Hippocampal formation (tissue), 2 donors: ENCODE measurements at regions not wholly inside any gene's neighbourhood (a gene's known extent, or its start where the extent isn't known, plus 50 kb on each side); places are given as distances from the start of the nearest gene placed in this dataset.
"Not testable (repeated sequence)": the region's sequence is repeated elsewhere in the genome, so short reads cannot be mapped to it uniquely, and the experiment has no call there.

ENCODE experiments used
- DNase-seq, 2 donors: peaks; one replicate each; lab custom pipeline; 2025; lab: John Stamatoyannopoulos, UW

DNA sequence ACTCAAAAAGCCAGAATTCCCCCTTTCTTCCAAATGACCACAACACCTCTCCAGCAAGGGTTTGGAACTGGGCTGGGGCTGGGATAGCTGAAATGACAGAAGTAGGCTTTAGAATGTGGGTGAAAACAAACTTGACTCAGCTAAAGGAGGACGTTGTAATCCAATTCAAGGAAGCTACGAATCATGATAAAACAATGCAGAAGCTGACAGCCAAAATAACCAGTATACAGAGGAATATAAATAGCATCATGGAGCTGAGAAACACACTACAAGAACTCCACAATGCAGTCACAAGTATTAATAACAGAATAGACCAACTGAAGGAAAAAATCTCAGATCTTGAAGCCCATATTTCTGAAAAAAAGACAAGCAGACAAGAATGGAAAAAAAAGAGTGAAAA, 95.8 kb upstream of the TET2 start:
- DNase-seq = no peak

DNA sequence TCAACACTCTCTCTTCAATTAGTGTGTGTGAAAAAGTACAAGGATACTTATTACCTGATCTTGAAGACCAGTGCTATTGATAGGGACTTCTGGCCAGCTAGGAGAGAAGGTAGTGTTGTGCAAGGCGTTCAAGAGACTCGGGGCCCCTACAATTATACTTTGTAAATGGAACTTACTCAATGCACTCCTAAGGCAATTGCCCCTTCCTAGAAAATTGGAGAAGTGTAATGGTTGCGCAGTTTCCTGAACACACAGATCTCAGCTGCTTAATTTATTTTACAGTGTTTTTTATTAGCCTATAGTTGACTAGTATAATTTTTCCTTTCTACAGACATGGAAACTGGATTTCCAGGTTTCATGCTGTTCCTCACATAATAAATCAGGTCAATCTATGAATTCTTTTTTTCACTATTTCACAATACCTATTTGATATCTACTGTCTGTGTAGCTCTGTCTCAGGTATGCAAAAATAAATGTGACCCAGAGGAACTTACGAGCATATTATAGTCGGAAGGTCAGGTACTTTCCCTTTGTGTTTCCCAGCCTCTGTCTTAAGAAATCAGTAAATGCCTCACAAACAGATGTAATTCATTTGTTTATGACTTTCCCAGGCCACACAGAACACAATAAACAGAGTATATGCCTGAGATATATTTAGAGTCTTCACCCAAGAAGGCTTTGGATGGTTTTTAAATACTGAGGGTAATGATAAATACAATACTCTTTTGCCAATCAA, 89.1 kb upstream of the TET2 start:
- DNase-seq = peak in 1 of 2 donors; percentile 5

GRCh38 chr4:105058177-105058812, 88.4 kb upstream of the TET2 start:
- DNase-seq = peak in 1 of 2 donors; percentile 29

DNA sequence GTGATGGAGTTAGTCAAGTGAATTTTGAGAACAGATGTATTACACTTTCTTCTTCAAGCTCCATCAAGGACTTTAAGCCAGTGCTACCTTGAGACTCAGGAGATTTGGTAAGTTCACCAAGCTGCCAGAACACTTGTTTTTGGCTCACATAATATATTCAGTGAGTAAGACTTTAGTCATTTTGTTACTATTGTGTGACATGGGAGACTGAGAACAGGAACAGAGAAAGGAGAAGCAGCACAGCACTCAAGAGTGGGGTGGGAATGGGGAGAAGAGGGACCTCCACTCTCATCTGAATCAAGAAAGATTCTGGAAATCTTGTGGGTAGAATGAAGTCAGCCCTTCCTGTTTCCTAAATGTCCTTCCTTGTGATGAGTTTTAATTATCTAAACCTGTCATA, 87.3 kb upstream of the TET2 start:
- no peak for DNase-seq

DNA sequence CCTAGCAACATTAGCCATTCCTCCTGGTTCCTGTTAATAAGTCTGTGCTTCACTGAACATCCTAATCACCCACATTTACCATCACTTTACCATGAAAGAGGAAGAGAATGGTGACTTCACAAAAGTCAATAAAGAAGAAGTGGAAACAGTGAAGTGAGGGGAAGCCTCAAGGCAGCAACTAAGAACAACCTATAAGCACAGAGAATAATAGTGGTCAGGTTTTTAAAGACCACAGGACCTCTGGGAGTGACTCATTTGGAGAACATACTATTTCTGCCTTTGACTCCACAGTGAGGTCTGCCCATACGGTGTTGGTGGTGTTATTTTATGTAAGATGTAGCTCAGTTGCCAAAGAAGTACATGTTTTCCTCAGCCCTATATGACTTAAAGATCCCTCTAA, 86.0 kb upstream of the TET2 start:
- peak in 1 of 2 donors; percentile 28 for DNase-seq

DNA sequence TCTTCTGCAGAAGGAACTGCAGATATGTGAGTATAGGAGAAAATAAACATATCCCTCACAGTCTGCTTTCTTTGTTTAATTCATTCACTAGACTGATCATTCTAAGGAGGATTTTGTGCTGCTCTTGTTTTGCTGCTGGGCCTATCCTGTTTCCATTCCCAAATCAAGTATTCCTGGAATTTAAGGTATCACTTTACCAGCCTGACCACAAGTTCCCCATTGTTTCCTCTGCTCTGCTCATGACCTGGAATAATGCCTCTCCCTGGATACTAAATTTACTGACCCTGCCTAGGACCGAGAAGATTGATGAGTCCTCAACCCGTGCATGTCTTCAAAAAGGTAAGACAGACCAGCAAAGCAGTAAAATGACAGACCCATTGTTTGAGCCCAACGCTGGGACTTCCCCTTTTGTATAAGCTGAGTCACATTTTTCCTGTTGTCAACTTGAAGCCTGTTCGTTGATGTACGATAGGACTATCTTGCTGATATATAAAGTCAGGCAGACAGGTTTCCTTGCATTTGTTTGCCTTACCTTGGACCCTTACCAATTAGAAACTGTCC, 85.5 kb upstream of the TET2 start:
- DNase-seq = peak in 1 of 2 donors; percentile 7

DNA sequence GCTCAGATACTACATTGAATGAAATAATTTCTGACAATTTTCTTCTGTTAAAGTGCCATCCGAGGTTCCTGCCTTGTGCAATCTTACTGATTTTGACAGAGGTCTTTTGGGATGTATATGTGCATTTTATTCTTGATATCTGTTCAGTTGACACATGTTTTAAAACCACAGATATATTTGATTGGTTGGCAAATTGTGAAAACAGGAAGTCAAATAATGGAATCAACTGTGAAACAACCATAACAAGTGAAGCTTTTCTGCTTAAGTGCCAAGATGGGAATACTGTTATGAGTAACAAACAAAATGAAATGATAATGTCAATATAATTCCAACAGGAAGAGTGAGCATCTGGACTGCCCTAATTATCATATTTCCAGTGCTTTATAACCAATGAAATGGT, 84.9 kb upstream of the TET2 start:
- DNase-seq = no peak

DNA sequence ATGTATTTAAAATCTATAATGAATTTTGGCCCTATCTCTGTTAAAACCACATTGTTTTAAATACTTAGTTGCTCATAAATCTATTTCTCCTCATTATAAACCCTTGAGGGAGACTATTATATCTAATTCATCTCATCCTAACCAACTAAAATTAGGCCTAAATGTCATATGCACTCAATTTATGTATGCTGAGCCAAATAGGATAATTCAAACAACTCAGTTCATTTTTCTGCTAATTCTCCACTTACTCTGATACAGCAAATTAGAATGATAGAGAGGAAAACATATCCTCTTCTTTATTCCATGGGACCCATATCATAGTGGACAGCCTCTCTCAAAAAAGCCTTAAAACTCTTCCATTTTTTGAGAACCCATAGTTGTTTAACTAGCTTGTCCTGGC, 80.3 kb upstream of the TET2 start:
- DNase-seq = no peak

GRCh38 chr4:105067431-105067830, 79.2 kb upstream of the TET2 start:
- no peak for DNase-seq

DNA sequence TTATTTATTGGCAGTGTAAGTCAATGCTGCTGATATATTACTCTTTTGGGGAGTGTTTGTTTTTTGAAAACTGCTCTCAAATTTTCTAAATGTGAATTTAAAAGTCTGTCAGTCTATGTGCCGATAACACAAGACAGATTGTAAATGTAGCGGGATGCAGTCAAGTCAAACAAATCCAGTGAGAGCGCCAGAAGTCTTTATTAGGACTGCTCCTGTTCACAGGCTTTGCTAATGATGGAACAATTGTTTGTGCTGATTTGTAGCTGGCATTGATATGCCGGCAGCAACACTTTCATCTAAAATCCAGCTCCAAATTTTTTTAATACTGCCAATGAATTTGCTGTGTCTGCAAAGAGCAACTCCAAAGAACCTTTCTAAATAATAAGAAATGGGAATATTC, 78.7 kb upstream of the TET2 start:
- no peak for DNase-seq

- DNase-seq = no peak
These were observed 78.2 kb upstream of the TET2 start for GRCh38 chr4:105068516-105068915.

DNA sequence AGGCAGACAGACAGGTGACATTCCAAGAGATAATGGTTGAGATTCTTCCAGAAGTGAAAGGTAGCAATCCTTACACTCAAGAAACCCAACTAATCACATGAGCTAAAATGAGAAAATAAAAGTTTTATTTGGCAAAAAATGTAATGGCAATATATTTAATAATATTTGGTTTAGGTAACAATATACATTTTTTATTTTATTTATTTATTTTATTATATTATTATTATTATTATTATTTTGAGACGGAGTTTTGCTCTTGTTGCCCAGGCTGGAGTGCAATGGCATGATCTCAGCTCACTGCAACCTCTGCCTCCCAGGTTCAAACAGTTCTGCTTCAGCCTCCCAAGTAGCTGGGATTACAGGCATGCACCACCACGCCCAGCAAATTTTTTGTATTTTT, 74.6 kb upstream of the TET2 start:
- DNase-seq = not testable (repeated sequence)

DNA sequence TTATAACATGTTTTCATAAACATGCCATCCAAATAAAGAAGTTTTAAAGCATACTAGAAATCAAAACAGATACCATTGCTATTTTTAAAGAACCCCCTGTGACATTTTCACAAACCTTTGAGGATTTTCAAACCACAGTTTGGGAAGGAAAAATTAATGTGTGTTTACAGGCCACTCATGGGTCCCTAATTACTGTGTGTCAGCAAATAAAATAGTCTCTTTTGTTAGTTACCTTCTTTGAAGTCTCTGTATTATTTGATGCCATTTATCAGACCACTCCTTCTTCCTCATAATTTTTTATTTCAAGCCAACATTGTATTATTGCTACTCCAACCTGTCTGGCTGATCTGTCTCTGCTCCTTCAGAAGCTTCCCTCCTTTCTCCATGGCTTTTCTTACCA, 72.6 kb upstream of the TET2 start:
- DNase-seq = no peak

GRCh38 chr4:105075045-105075444, 71.6 kb upstream of the TET2 start:
- no peak for DNase-seq

- DNase-seq = no peak
These were observed 58.4 kb upstream of the TET2 start for GRCh38 chr4:105088110-105088879.

DNA sequence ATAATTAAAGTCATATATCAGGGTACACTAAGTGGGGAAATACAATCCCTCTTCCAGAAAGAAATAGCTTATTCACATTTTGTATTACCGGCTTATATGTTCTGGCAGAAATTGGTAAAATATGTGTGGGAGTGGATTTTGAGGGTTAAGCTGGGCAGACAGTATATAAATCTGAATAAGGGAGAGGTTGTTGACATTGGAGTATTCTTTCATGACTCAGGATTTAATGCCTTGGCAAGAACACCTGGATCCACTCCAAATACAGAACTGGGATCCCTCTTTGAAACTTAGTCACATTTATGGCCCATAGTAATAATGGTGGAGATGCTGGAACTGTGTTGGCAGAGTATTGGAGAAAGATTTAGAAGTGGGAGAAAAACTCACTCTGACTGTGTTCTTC, 54.3 kb upstream of the TET2 start:
- DNase-seq = no peak

DNA sequence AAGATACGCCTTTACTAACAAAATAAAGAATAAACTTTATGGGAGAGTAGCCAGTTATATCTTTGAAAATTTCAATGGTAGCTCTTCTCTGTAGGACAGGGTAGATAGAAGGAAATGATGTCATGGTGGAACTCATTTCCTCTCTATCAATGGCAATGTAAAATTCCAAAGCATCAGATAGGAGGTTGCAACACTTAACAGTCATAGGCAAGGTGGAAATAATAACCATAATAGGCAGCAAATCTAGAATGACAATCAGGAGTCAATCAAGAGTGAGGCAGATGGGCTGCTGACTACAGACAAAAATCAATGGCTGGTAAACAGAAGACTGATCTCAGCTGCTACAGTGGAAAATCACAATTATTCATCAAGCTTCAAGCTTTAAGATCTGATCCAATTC, 53.9 kb upstream of the TET2 start:
- DNase-seq = no peak

DNA sequence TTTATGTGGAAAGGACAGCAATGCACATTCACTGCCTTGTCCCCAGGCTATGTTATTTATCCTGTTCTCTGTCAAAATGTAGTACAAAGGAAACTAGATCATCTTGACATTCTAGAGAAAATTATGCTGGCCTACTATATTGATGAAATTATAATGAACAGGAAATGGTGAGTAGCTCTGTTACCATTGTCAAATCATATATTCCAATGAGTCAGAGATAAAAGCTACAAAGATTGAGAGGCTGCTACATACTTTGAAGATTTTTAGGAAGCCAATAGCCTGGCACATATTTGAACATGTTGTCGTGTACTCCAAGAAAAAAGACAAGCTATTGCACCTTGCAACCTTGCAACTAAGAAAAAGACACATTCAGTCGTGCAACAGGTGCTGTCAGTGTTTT, 52.7 kb upstream of the TET2 start:
- no peak for DNase-seq
